H9 (cell line): ENCODE measurements at regions not wholly inside any gene's neighbourhood (a gene's known extent, or its start where the extent isn't known, plus 50 kb on each side); places are given as distances from the start of the nearest gene placed in this dataset.

Experiments used
- DNase-seq: peaks from one replicate; pipeline ENCODE4 v3.0.0-alpha.2; 2017
- H2AFZ ChIP-seq: one replicate; pipeline ENCODE4 v1.6.1; 2013; ENCODE audit warnings: mild to moderate bottlenecking, low read length, control low read depth, moderate library complexity
- H2AK5ac ChIP-seq: 2 replicates; pipeline ENCODE4 v1.6.1; 2013; ENCODE audit warnings: low read length, control low read depth, mixed read lengths; ENCODE audit not compliant: insufficient read length
- H2BK120ac ChIP-seq: one replicate; pipeline ENCODE4 v1.6.1; 2013; ENCODE audit warnings: low read depth, mild to moderate bottlenecking, low read length, control low read depth, inconsistent platforms; ENCODE audit not compliant: poor library complexity, severe bottlenecking
- H2BK12ac ChIP-seq: 2 replicates; pipeline ENCODE4 v1.6.1; 2013; ENCODE audit warnings: low read length, control low read depth, mixed read lengths, low read depth; ENCODE audit not compliant: insufficient read length
- H2BK15ac ChIP-seq: 2 replicates; pipeline ENCODE4 v1.6.1; 2013; ENCODE audit warnings: low read depth, low read length, control low read depth
- H2BK20ac ChIP-seq: one replicate; pipeline ENCODE4 v1.6.1; 2013; ENCODE audit warnings: low read depth, mild to moderate bottlenecking, low read length, control low read depth, inconsistent platforms; ENCODE audit not compliant: poor library complexity, severe bottlenecking
- H2BK5ac ChIP-seq: 2 replicates; pipeline ENCODE4 v1.6.1; 2013; ENCODE audit warnings: low read length, control low read depth, mixed read lengths; ENCODE audit not compliant: insufficient read length
- H3K14ac ChIP-seq: 2 replicates; pipeline ENCODE4 v1.6.1; 2013; ENCODE audit warnings: low read length, control low read depth; ENCODE audit not compliant: insufficient read depth
- H3K18ac ChIP-seq: 2 replicates; pipeline ENCODE4 v1.6.1; 2013; ENCODE audit warnings: low read depth, mild to moderate bottlenecking, mixed read lengths, low read length, control low read depth; ENCODE audit not compliant: insufficient read length
- H3K23ac ChIP-seq: 2 replicates; pipeline ENCODE4 v1.6.1; 2013; ENCODE audit warnings: low read length, control low read depth, mixed read lengths, low read depth; ENCODE audit not compliant: insufficient read length
- H3K23me2 ChIP-seq: 2 replicates; pipeline ENCODE4 v1.6.1; 2013; ENCODE audit warnings: low read depth, mild to moderate bottlenecking, mixed read lengths, low read length, control low read depth; ENCODE audit not compliant: insufficient read length, poor library complexity, severe bottlenecking
- H3K27ac ChIP-seq: 2 replicates; pipeline ENCODE4 v1.5.1; 2013; ENCODE audit warnings: low read length, control low read depth, mixed read lengths, low read depth; ENCODE audit not compliant: insufficient read length
- H3K27me3 ChIP-seq: 2 replicates; pipeline ENCODE4 v1.6.1; 2013; ENCODE audit warnings: low read length, control low read depth, inconsistent platforms; ENCODE audit not compliant: insufficient read depth
- H3K4ac ChIP-seq: 2 replicates; pipeline ENCODE4 v1.6.1; 2013; ENCODE audit warnings: low read depth, mild to moderate bottlenecking, control low read depth, inconsistent platforms, low read length, moderate library complexity
- H3K4me1 ChIP-seq: 2 replicates; pipeline ENCODE4 v1.6.1; 2013; ENCODE audit warnings: low read length, control low read depth, inconsistent platforms; ENCODE audit not compliant: insufficient read depth
- H3K4me2 ChIP-seq: 2 replicates; pipeline ENCODE4 v1.6.1; 2013; ENCODE audit warnings: low read length, control low read depth, mixed read lengths; ENCODE audit not compliant: insufficient read length, insufficient read depth
- H3K56ac ChIP-seq: 2 replicates; pipeline ENCODE4 v1.6.1; 2013; ENCODE audit warnings: low read depth, mild to moderate bottlenecking, mixed read lengths, low read length, control low read depth; ENCODE audit not compliant: insufficient read length
- H3K79me1 ChIP-seq: 2 replicates; pipeline ENCODE4 v1.6.1; 2013; ENCODE audit warnings: low read depth, mild to moderate bottlenecking, moderate library complexity, low read length, control low read depth, inconsistent platforms; ENCODE audit not compliant: insufficient read depth, poor library complexity, severe bottlenecking
- H3K79me2 ChIP-seq: 2 replicates; pipeline ENCODE4 v1.6.1; 2013; ENCODE audit warnings: low read length, control low read depth, inconsistent platforms; ENCODE audit not compliant: insufficient read depth
- H3K9ac ChIP-seq: 2 replicates; pipeline ENCODE4 v1.6.1; 2013; ENCODE audit warnings: low read length, control low read depth, mixed read lengths; ENCODE audit not compliant: insufficient read length; ENCODE audit errors: extremely low read depth
- H3K9me3 ChIP-seq: one replicate; pipeline ENCODE4 v1.6.1; 2013; ENCODE audit warnings: low read depth, low read length, inconsistent platforms; ENCODE audit not compliant: control insufficient read depth
- H3T11ph ChIP-seq: one replicate; pipeline ENCODE4 v1.6.1; 2013; ENCODE audit warnings: mild to moderate bottlenecking, low read length, control low read depth, inconsistent platforms
- H4K20me1 ChIP-seq: one replicate; pipeline ENCODE4 v1.6.1; 2013; ENCODE audit not compliant: control insufficient read depth, insufficient read length, insufficient read depth
- H4K5ac ChIP-seq: 2 replicates; pipeline ENCODE4 v1.6.1; 2013; ENCODE audit warnings: low read depth, mild to moderate bottlenecking, mixed read lengths, low read length, control low read depth; ENCODE audit not compliant: insufficient read length
- H4K8ac ChIP-seq: replicated peaks from 2 replicates; pipeline ENCODE4 v1.6.1; 2013; ENCODE audit warnings: low read length, control low read depth, mixed read lengths, low read depth; ENCODE audit not compliant: insufficient read length
- H4K91ac ChIP-seq: 2 replicates; pipeline ENCODE4 v1.6.1; 2013; ENCODE audit warnings: low read depth, mild to moderate bottlenecking, moderate library complexity, mixed read lengths, low read length, control low read depth; ENCODE audit not compliant: insufficient read length
- H3K27ac Mint-ChIP-seq, 3 experiments: 2 replicates in 2 of 3; 3 replicates in 1 of 3; pipeline ENCODE4 v1.8.0; 2020 to 2021; ENCODE audit warnings: mixed read lengths in 3 of 3, mild to moderate bottlenecking in 1 of 3, moderate library complexity in 1 of 3
- H3K27me3 Mint-ChIP-seq: 2 replicates; pipeline ENCODE4 v1.8.0; 2021; ENCODE audit warnings: low read depth, mild to moderate bottlenecking, moderate library complexity, mixed read lengths
- H3K36me3 Mint-ChIP-seq, 3 experiments: 2 replicates in 2 of 3; 3 replicates in 1 of 3; pipeline ENCODE4 v1.8.0; 2020 to 2021; ENCODE audit warnings: low read depth in 3 of 3, mixed read lengths in 3 of 3; ENCODE audit not compliant: insufficient read depth in 1 of 3
- H3K4me1 Mint-ChIP-seq, 2 experiments: 2 replicates each; pipeline ENCODE4 v1.8.0; 2020; ENCODE audit warnings: mixed read lengths in 2 of 2
- H3K4me3 Mint-ChIP-seq, 2 experiments: 2 replicates in 1 of 2; 3 replicates in 1 of 2; pipeline ENCODE4 v1.8.0; 2020 to 2021; ENCODE audit warnings: mild to moderate bottlenecking in 2 of 2, mixed read lengths in 2 of 2, moderate library complexity in 1 of 2
- H3K9me3 Mint-ChIP-seq, 2 experiments: 2 replicates in 1 of 2; 3 replicates in 1 of 2; pipeline ENCODE4 v1.8.0; 2020; ENCODE audit warnings: mild to moderate bottlenecking in 2 of 2, mixed read lengths in 2 of 2, moderate library complexity in 1 of 2
- WGBS: extraction: QIAGEN DNeasy Blood & Tissue Kit; methylation state at CpG from one replicate; pipeline ENCODE4 v1.1.7; 2013; ENCODE audit warnings: missing lambda C conversion rate, low lambda C conversion rate, mixed read lengths; ENCODE audit not compliant: insufficient read length; ENCODE audit errors: extremely low coverage; 5-methylcytosine and 5-hydroxymethylcytosine counted together
- TF ChIP-seq, protein P1 (sequence below): fragments of 200-600 bp; sonication (generic); conservative IDR thresholded peaks from 3 replicates; pipeline ENCODE4 v1.8.0; 2021; ENCODE audit warnings: antibody characterized with exemption, mild to moderate bottlenecking

DNA sequence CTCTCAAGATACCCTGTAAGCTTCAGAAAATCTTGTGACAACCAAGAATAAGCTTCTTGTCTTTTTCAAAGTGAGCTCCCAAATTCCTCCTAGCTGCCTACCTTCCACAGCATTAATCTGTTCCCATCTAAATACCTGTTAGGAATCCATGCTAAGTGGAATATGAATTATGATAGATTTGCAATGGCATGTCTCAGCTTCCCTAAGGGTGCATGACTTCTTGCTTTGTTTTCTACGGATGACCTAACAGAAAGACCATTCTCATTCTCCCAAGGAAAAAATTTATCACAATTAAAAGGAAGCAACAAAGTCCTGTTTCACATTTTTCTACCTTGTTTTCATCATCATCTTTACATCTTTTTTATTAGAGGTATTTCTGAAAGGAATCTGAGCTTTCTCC lies 532.7 kb downstream of the GRXCR1 start:
- H3T11ph ChIP-seq: no peak overlapping the region
- H4K8ac ChIP-seq: no peak overlapping the region
- H3K9me3 ChIP-seq: no peaks in the 10 kb centered on the region
- no peak overlapping the region for H2BK5ac ChIP-seq
- Mint-ChIP-seq H3K36me3 (no peaks in the 10 kb centered on the region; a peak in 1 of 7 replicates), H3K27me3 (no peaks in the 10 kb centered on the region), H3K4me1 (no peaks in the 10 kb centered on the region), H3K9me3 (peaks cover 6% of the 10 kb centered on the region in 2 experiments; a peak in 4 of 5 replicates), H3K27ac (no peak overlapping the region), H3K4me3 (no peak overlapping the region)
- H4K91ac ChIP-seq: no peak overlapping the region
- H2BK20ac ChIP-seq: no peak overlapping the region
- H3K4me1 ChIP-seq: no peaks in the 10 kb centered on the region
- H3K9ac ChIP-seq: no peak overlapping the region
- no CpG with 5 or more reads among the region's 1 CpG for WGBS
- H2BK12ac ChIP-seq: no peak overlapping the region
- H2AK5ac ChIP-seq: no peak overlapping the region
- no peaks in the 10 kb centered on the region for H3K79me1 ChIP-seq
- DNase-seq: no peak
- no peaks in the 10 kb centered on the region for H4K20me1 ChIP-seq
- H4K5ac ChIP-seq: no peak overlapping the region
- no peak overlapping the region for H2AFZ ChIP-seq
- TF ChIP-seq, protein P1, sequence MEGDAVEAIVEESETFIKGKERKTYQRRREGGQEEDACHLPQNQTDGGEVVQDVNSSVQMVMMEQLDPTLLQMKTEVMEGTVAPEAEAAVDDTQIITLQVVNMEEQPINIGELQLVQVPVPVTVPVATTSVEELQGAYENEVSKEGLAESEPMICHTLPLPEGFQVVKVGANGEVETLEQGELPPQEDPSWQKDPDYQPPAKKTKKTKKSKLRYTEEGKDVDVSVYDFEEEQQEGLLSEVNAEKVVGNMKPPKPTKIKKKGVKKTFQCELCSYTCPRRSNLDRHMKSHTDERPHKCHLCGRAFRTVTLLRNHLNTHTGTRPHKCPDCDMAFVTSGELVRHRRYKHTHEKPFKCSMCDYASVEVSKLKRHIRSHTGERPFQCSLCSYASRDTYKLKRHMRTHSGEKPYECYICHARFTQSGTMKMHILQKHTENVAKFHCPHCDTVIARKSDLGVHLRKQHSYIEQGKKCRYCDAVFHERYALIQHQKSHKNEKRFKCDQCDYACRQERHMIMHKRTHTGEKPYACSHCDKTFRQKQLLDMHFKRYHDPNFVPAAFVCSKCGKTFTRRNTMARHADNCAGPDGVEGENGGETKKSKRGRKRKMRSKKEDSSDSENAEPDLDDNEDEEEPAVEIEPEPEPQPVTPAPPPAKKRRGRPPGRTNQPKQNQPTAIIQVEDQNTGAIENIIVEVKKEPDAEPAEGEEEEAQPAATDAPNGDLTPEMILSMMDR: no peak
- H3K56ac ChIP-seq: no peak overlapping the region
- H3K23me2 ChIP-seq: no peaks in the 10 kb centered on the region
- no peak overlapping the region for H3K18ac ChIP-seq
- H3K27me3 ChIP-seq: no peaks in the 10 kb centered on the region
- no peak overlapping the region for H2BK120ac ChIP-seq
- no peak overlapping the region for H3K23ac ChIP-seq
- no peak overlapping the region for H2BK15ac ChIP-seq
- no peaks in the 10 kb centered on the region for H3K79me2 ChIP-seq
- H3K14ac ChIP-seq: no peak overlapping the region
- H3K4me2 ChIP-seq: no peak overlapping the region
- H3K4ac ChIP-seq: no peak overlapping the region
- no peak overlapping the region for H3K27ac ChIP-seq
